ENCODE measurements at regions not wholly inside any gene's neighbourhood (a gene's known extent, or its start where the extent isn't known, plus 50 kb on each side); places are given as distances from the start of the nearest gene placed in this dataset.

- ChIA-PET POLR2A (no interaction called here), CTCF (interaction anchor here (2.2 kb wide), 1 partner anchor 8 kb away, joined by 5 read pairs; no protein-coding TSS in a partner anchor)
- Histone ChIP-seq H3K9me3 (replicated peaks; ENCODE audit: control insufficient read depth, insufficient read depth, low read length) (no peaks in the 10 kb centered on the region), H3K27me3 (ENCODE audit: control insufficient read depth in 2 of 2, insufficient read depth in 2 of 2, low read length in 2 of 2) (no peaks in the 10 kb centered on the region), H3K79me2 (ENCODE audit: control insufficient read depth, insufficient read depth, low read length) (no peaks in the 10 kb centered on the region), H4K20me1 (replicated peaks; ENCODE audit: control insufficient read depth, extremely low read depth, insufficient read depth, low read length) (no peaks in the 10 kb centered on the region), H2AFZ (ENCODE audit: low read depth, low read length) (no peak overlapping the region), H3K4me1 (ENCODE audit: control insufficient read depth, extremely low read depth, insufficient read depth, low read length) (no peaks in the 10 kb centered on the region), H3K27ac (ENCODE audit: insufficient read depth, low read depth, low read length) (no peak overlapping the region), H3K36me3 (ENCODE audit: control insufficient read depth in 2 of 2, extremely low read depth in 1 of 2, insufficient read depth in 2 of 2, low read length in 2 of 2) (no peaks in the 10 kb centered on the region), H3K9ac (replicated peaks; ENCODE audit: extremely low read depth, insufficient read depth, low read length) (no peak overlapping the region), H3K4me3 (replicated peaks in 1 of 3; ENCODE audit: insufficient read depth in 1 of 3, low read depth in 1 of 3, low read length in 3 of 3) (no peak overlapping the region), H3K9me1 (replicated peaks; ENCODE audit: control insufficient read depth, extremely low read depth, insufficient read depth, low read length) (no peaks in the 10 kb centered on the region), H3K4me2 (ENCODE audit: insufficient read depth, low read length) (no peak overlapping the region)
- no TSS peak for BruUV-seq (replicated peaks)
- dilution Hi-C loops (cut with MboI; ENCODE audit: extremely low pct_ligation_motif_present, low sequenced_read_pairs), result no loop called here
- intact Hi-C loops (cut with micrococcal nuclease), result no loop called here
- DNase-seq (ENCODE audit: low read depth, low spot score) (no peak), FAIRE-seq (no peak)
- TF ChIP-seq GATA2 (IDR thresholded peaks at IDR 0.05; ENCODE audit: insufficient read depth, insufficient read length, low read depth, low read length), result no peak
- TF ChIP-seq POLR2AphosphoS5 (IDR thresholded peaks at IDR 0.05; ENCODE audit: insufficient read depth, low read depth, low read length), result no peak
- no peak for TF ChIP-seq JUN (IDR thresholded peaks at IDR 0.05; ENCODE audit: borderline replicate concordance, insufficient read depth, insufficient read length, low read depth)
- no peak for TF ChIP-seq POLR2A (IDR thresholded peaks at IDR 0.05; ENCODE audit: low read depth, low read length)
- TF ChIP-seq CTCF (IDR thresholded peaks at IDR 0.05; ENCODE audit: extremely low read depth in 1 of 2, insufficient read depth in 1 of 2, low read depth in 1 of 2, low read length in 2 of 2), result no peak
- no peak for TF ChIP-seq MAX (IDR thresholded peaks at IDR 0.05; ENCODE audit: insufficient read depth, insufficient read length)
- no peak for TF ChIP-seq FOS (IDR thresholded peaks at IDR 0.05; ENCODE audit: borderline replicate concordance, insufficient read depth, low read length)
- TF ChIP-seq MYC (IDR thresholded peaks at IDR 0.05; ENCODE audit: low read depth, low read length), result no peak
- TF ChIP-seq EZH2 (IDR thresholded peaks at IDR 0.05; ENCODE audit: borderline replicate concordance, low read depth, low read length, severe bottlenecking), result no peak
Observed at GRCh38 chr1:194104247-194104844, 917.9 kb upstream of the B3GALT2 start.
